NT2/D1 (cell line): ENCODE measurements at regions not wholly inside any gene's neighbourhood (a gene's known extent, or its start where the extent isn't known, plus 50 kb on each side); places are given as distances from the start of the nearest gene placed in this dataset.

Experiments used
- SUZ12 ChIP-seq: IDR thresholded peaks from 2 replicates; pipeline ENCODE4 v1.6.1; 2011; ENCODE audit not compliant: insufficient read length, insufficient read depth; ENCODE audit errors: extremely low read depth
- YY1 ChIP-seq: IDR thresholded peaks from 2 replicates; pipeline ENCODE4 v1.6.1; 2011; ENCODE audit not compliant: insufficient read length, insufficient read depth

DNA sequence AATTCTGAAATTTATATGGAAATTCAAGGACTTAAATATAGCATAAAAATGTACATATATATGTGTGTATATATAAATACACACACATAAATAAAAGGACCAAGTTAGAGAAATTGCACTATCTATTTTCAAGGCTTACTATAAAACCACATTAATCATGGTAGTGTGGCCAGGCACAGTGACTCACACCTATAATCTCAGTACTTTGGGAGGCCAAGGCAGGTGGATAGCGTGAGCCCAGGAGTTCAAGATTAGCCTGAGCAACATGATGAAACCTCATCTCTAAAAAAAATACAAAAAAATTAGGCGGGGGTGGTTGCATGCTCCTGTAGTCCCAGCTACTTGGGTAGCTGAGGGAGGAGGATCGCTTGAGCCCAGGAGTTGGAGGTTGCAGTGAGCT is 171.4 kb upstream of the GORAB start:
- TF ChIP-seq YY1: no peak
- TF ChIP-seq SUZ12: no peak
